Spleen (tissue), 7 donors: ENCODE measurements at regions not wholly inside any gene's neighbourhood (a gene's known extent, or its start where the extent isn't known, plus 50 kb on each side); places are given as distances from the start of the nearest gene placed in this dataset.

Experiments used
- POLR2A ChIP-seq, 3 donors: fragments of 450-650 bp; IDR thresholded peaks; one replicate each; pipeline ENCODE4 v1.5.1; 2017; ENCODE audit warnings: antibody characterized with exemption in 3 of 3, mild to moderate bottlenecking in 1 of 3
- POLR2AphosphoS5 ChIP-seq, 3 donors: sonication (generic); formaldehyde crosslinking; IDR thresholded peaks; one replicate each; pipeline ENCODE4 v1.5.1; 2017; ENCODE audit warnings: antibody characterized with exemption in 3 of 3
- TF ChIP-seq, protein P1 (sequence below), 11 experiments: fragments of 200-600 bp in 7 of 11; fragments of 450-650 bp in 4 of 11; sonication (generic) in 4 of 11; IDR thresholded peaks in 8 of 11; conservative IDR thresholded peaks in 3 of 11; 1 replicate in 7 of 11; 2 replicates in 4 of 11; pipeline versions ENCODE4 v1.4.0 to v1.8.0; 2016 to 2021; ENCODE audit warnings: antibody characterized with exemption in 11 of 11, inconsistent platforms in 4 of 11, mild to moderate bottlenecking in 1 of 11
- donor health status: DM: no; HTN: no; CAD: no; lungs with moderate emphysema.
- donor health status: DM: no; HTN: no; CAD: no.
- donor health status: DM: no; HTN: no; CAD: no.

GRCh38 chr7:67525588-67525987 lies 529.0 kb downstream of the TYW1 start:
- TF ChIP-seq, protein P1, sequence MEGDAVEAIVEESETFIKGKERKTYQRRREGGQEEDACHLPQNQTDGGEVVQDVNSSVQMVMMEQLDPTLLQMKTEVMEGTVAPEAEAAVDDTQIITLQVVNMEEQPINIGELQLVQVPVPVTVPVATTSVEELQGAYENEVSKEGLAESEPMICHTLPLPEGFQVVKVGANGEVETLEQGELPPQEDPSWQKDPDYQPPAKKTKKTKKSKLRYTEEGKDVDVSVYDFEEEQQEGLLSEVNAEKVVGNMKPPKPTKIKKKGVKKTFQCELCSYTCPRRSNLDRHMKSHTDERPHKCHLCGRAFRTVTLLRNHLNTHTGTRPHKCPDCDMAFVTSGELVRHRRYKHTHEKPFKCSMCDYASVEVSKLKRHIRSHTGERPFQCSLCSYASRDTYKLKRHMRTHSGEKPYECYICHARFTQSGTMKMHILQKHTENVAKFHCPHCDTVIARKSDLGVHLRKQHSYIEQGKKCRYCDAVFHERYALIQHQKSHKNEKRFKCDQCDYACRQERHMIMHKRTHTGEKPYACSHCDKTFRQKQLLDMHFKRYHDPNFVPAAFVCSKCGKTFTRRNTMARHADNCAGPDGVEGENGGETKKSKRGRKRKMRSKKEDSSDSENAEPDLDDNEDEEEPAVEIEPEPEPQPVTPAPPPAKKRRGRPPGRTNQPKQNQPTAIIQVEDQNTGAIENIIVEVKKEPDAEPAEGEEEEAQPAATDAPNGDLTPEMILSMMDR (IDR thresholded peaks at IDR 0.05 in 8 of 11, conservative IDR thresholded peaks at IDR 0.05 in 3 of 11) = no peak
- TF ChIP-seq POLR2AphosphoS5 (IDR thresholded peaks at IDR 0.05) = no peak
- TF ChIP-seq POLR2A (IDR thresholded peaks at IDR 0.05) = no peak
